H1 (cell line): ENCODE measurements at regions not wholly inside any gene's neighbourhood (a gene's known extent, or its start where the extent isn't known, plus 50 kb on each side); places are given as distances from the start of the nearest gene placed in this dataset.

Experiments used
- CTCF ChIA-PET: fragments of 300-600 bp; sonication (Branson Sonifier 250); formaldehyde crosslinking; loops from one replicate; lab custom pipeline; 2021; ENCODE audit not compliant: partially characterized antibody; lab: Charles Lee
- POLR2A ChIA-PET: fragments of 300-600 bp; sonication (Branson Sonifier 250); formaldehyde crosslinking; loops from one replicate; lab custom pipeline; 2021; ENCODE audit warnings: inconsistent platforms; ENCODE audit not compliant: partially characterized antibody; lab: Charles Lee
- DNase-seq, 2 experiments: peaks; one replicate each; pipeline versions ENCODE4 v3.0.0 to v3.0.0-alpha.2; 2010 to 2022; ENCODE audit warnings: low spot score in 2 of 2, low read depth in 1 of 2, mixed read lengths in 1 of 2
- FAIRE-seq: peaks from 2 replicates; lab custom pipeline; 2011; peaks lifted over from hg19 to GRCh38; lab: Jason Lieb, UNC
- H2AFZ ChIP-seq: 2 replicates; pipeline ENCODE4 v1.8.1; 2012; ENCODE audit warnings: low read length, inconsistent platforms
- H2AK5ac ChIP-seq: 2 replicates; pipeline ENCODE4 v1.6.1; 2013; ENCODE audit warnings: low read depth, low read length
- H2BK120ac ChIP-seq: replicated peaks from 2 replicates; pipeline ENCODE3; 2013; ENCODE audit warnings: low read depth, low read length, inconsistent platforms
- H2BK12ac ChIP-seq: 2 replicates; pipeline ENCODE4 v1.6.1; 2013; ENCODE audit warnings: low read depth, low read length
- H2BK15ac ChIP-seq: 2 replicates; pipeline ENCODE4 v1.6.1; 2013; ENCODE audit warnings: low read length
- H2BK20ac ChIP-seq: 2 replicates; pipeline ENCODE4 v1.6.1; 2013; ENCODE audit warnings: low read length
- H2BK5ac ChIP-seq: 2 replicates; pipeline ENCODE4 v1.6.1; 2013; ENCODE audit warnings: low read depth, low read length
- H3K14ac ChIP-seq: 2 replicates; pipeline ENCODE4 v1.6.1; 2013; ENCODE audit warnings: inconsistent platforms; ENCODE audit not compliant: insufficient read length
- H3K18ac ChIP-seq: 2 replicates; pipeline ENCODE4 v1.6.1; 2013; ENCODE audit warnings: low read length; ENCODE audit errors: extremely low read depth
- H3K23ac ChIP-seq: 2 replicates; pipeline ENCODE4 v1.6.1; 2013; ENCODE audit warnings: inconsistent platforms; ENCODE audit not compliant: insufficient read length
- H3K23me2 ChIP-seq: 2 replicates; pipeline ENCODE4 v1.6.1; 2013; ENCODE audit warnings: low read depth, low read length
- H3K27ac ChIP-seq: 2 replicates; pipeline ENCODE4 v1.6.1; 2011; ENCODE audit warnings: low read depth, low read length, inconsistent platforms
- H3K27me3 ChIP-seq, 4 experiments: replicated peaks in 1 of 4; 1 replicate in 1 of 4; 2 replicates in 3 of 4; pipeline versions ENCODE4 v1.6.1 to v1.8.1; 2011 to 2013; ENCODE audit warnings: low read length in 3 of 4, mild to moderate bottlenecking in 3 of 4, inconsistent platforms in 2 of 4, mixed read lengths in 2 of 4, moderate library complexity in 1 of 4; ENCODE audit not compliant: control insufficient read depth in 3 of 4, insufficient read depth in 3 of 4; ENCODE audit errors: extremely low read depth in 1 of 4
- H3K36me3 ChIP-seq, 4 experiments: 2 replicates each; pipeline versions ENCODE4 v1.6.1 to v1.8.1; 2011 to 2013; ENCODE audit warnings: mild to moderate bottlenecking in 4 of 4, low read length in 3 of 4, moderate library complexity in 2 of 4, control low read depth in 1 of 4, inconsistent platforms in 1 of 4; ENCODE audit not compliant: insufficient read depth in 4 of 4, control insufficient read depth in 2 of 4
- H3K4ac ChIP-seq: replicated peaks from 2 replicates; pipeline ENCODE3; 2013; ENCODE audit warnings: low read length, low read depth, mixed read lengths, inconsistent platforms; ENCODE audit not compliant: insufficient read length
- H3K4me1 ChIP-seq, 4 experiments: replicated peaks in 1 of 4; 1 replicate in 1 of 4; 2 replicates in 3 of 4; pipeline versions ENCODE4 v1.6.1 to v1.8.1; 2011 to 2013; ENCODE audit warnings: low read length in 3 of 4, inconsistent platforms in 2 of 4, mixed read lengths in 1 of 4; ENCODE audit not compliant: insufficient read depth in 4 of 4, control insufficient read depth in 3 of 4
- H3K4me2 ChIP-seq, 2 experiments: 2 replicates each; pipeline versions ENCODE4 v1.6.1 to v1.8.1; 2011 to 2013; ENCODE audit warnings: low read depth in 2 of 2, low read length in 2 of 2, control low read depth in 1 of 2, inconsistent platforms in 1 of 2, mild to moderate bottlenecking in 1 of 2; ENCODE audit not compliant: insufficient read depth in 1 of 2
- H3K4me3 ChIP-seq, 4 experiments: fragments of 200-600, 300-600 bp in 1 of 4; sonication (generic), shearing (Covaris generic), sonication (Bioruptor Twin) in 1 of 4; 2 replicates each; pipeline versions ENCODE4 v1.5.1 to v1.8.1; 2011 to 2016; ENCODE audit warnings: low read length in 4 of 4, low read depth in 3 of 4, control low read depth in 2 of 4, inconsistent platforms in 2 of 4, mild to moderate bottlenecking in 2 of 4, mixed read lengths in 1 of 4, moderate library complexity in 1 of 4; ENCODE audit not compliant: insufficient read depth in 2 of 4; ENCODE audit errors: extremely low read depth in 1 of 4
- H3K56ac ChIP-seq: replicated peaks from 2 replicates; pipeline ENCODE3; 2013; ENCODE audit warnings: low read depth, mild to moderate bottlenecking, mixed read lengths, low read length, inconsistent platforms; ENCODE audit not compliant: insufficient read length
- H3K79me1 ChIP-seq: 2 replicates; pipeline ENCODE4 v1.6.1; 2013; ENCODE audit warnings: low read depth, low read length, control low read depth
- H3K79me2 ChIP-seq, 2 experiments: 2 replicates each; pipeline versions ENCODE4 v1.6.1 to v1.8.1; 2012 to 2013; ENCODE audit warnings: low read length in 2 of 2, mild to moderate bottlenecking in 2 of 2, inconsistent platforms in 1 of 2; ENCODE audit not compliant: insufficient read depth in 2 of 2, control insufficient read depth in 1 of 2
- H3K9ac ChIP-seq, 4 experiments: replicated peaks in 1 of 4; 1 replicate in 1 of 4; 2 replicates in 3 of 4; pipeline versions ENCODE4 v1.6.1 to v1.8.1; 2011 to 2013; ENCODE audit warnings: low read depth in 3 of 4, low read length in 3 of 4, control low read depth in 2 of 4, mild to moderate bottlenecking in 2 of 4, moderate library complexity in 2 of 4, inconsistent platforms in 1 of 4; ENCODE audit errors: extremely low read depth in 1 of 4
- H3K9me3 ChIP-seq, 2 experiments: 2 replicates each; pipeline versions ENCODE4 v1.6.1 to v1.8.1; 2012 to 2013; ENCODE audit warnings: mild to moderate bottlenecking in 2 of 2, moderate library complexity in 2 of 2, control low read depth in 1 of 2, inconsistent platforms in 1 of 2, low read depth in 1 of 2, low read length in 1 of 2, mixed read lengths in 1 of 2; ENCODE audit not compliant: insufficient read depth in 2 of 2
- H4K20me1 ChIP-seq, 2 experiments: replicated peaks in 1 of 2; 2 replicates each; pipeline versions ENCODE3 to v1.8.1; 2011 to 2013; ENCODE audit warnings: inconsistent platforms in 2 of 2, low read length in 2 of 2, mild to moderate bottlenecking in 1 of 2; ENCODE audit not compliant: insufficient read depth in 2 of 2, control insufficient read depth in 1 of 2
- H4K5ac ChIP-seq: 2 replicates; pipeline ENCODE4 v1.6.1; 2013; ENCODE audit warnings: low read length, low read depth, mixed read lengths, inconsistent platforms; ENCODE audit not compliant: insufficient read length
- H4K8ac ChIP-seq: 2 replicates; pipeline ENCODE4 v1.8.0; 2013; ENCODE audit warnings: mild to moderate bottlenecking, moderate library complexity, low read length, inconsistent platforms; ENCODE audit not compliant: insufficient read depth; ENCODE audit errors: extremely low read depth
- H4K91ac ChIP-seq: replicated peaks from 2 replicates; pipeline ENCODE3; 2013; ENCODE audit warnings: low read length, mixed read lengths, inconsistent platforms; ENCODE audit not compliant: insufficient read length
- KDM4A ChIP-seq: IDR thresholded peaks from one replicate; pipeline ENCODE4 v1.7.1; 2012; ENCODE audit warnings: low read depth, mild to moderate bottlenecking, moderate library complexity, low read length, inconsistent platforms; ENCODE audit not compliant: severe bottlenecking
- POLR2AphosphoS5 ChIP-seq: IDR thresholded peaks from 2 replicates; pipeline ENCODE4 v1.6.1; 2011; ENCODE audit warnings: low read depth, low read length
- WGBS, 2 experiments: shearing (Covaris generic) in 1 of 2; methylation state at CpG; one replicate each; pipeline versions ENCODE4 v1.1.6 to v1.1.7; 2013 to 2015; ENCODE audit warnings: low lambda C conversion rate in 2 of 2, mixed read lengths in 2 of 2, inconsistent platforms in 1 of 2, low coverage in 1 of 2, missing lambda C conversion rate in 1 of 2; ENCODE audit not compliant: insufficient replicate concordance in 2 of 2, insufficient coverage in 1 of 2, insufficient read length in 1 of 2; ENCODE audit errors: extremely low coverage in 1 of 2, missing lambda C conversion rate in 1 of 2; 5-methylcytosine and 5-hydroxymethylcytosine counted together

- no peaks in the 10 kb centered on the region for H3K23me2 ChIP-seq
- no peak overlapping the region for H2BK12ac ChIP-seq
- H2BK15ac ChIP-seq: no peak overlapping the region
- no peak overlapping the region for H3K4ac ChIP-seq
- no peak overlapping the region for H4K8ac ChIP-seq
- no peaks in the 10 kb centered on the region for H4K20me1 ChIP-seq
- no peak for FAIRE-seq
- H3K4me3 ChIP-seq: no peak overlapping the region
- 80% methylated on average over 2 of the region's 2 CpGs; no CpG with 5 or more reads in 1 of the 2 experiments for WGBS, 2 experiments
- no peak overlapping the region for H2BK5ac ChIP-seq
- H3K9ac ChIP-seq: no peak overlapping the region
- H2BK20ac ChIP-seq: no peak overlapping the region
- H3K14ac ChIP-seq: no peak overlapping the region
- H3K27me3 ChIP-seq: peaks cover 0 to 2% (median 1%) of the 10 kb centered on the region in 4 experiments; a peak in 2 of 7 replicates
- no peak overlapping the region for H2BK120ac ChIP-seq
- no peak overlapping the region for H3K27ac ChIP-seq
- no peak overlapping the region for H2AFZ ChIP-seq
- H3K79me2 ChIP-seq: no peaks in the 10 kb centered on the region
- no peak for TF ChIP-seq POLR2AphosphoS5
- TF ChIP-seq KDM4A: no peak
- H3K9me3 ChIP-seq: peaks cover 4 to 12% of the 10 kb centered on the region in 2 experiments; a peak in 3 of 4 replicates
- H3K18ac ChIP-seq: no peak overlapping the region
- no peaks in the 10 kb centered on the region for H3K36me3 ChIP-seq
- peaks cover 0 to 4% (median 0%) of the 10 kb centered on the region in 4 experiments; a peak in 2 of 7 replicates for H3K4me1 ChIP-seq
- no peak overlapping the region for H3K56ac ChIP-seq
- H4K91ac ChIP-seq: no peak overlapping the region
- ChIA-PET CTCF (interaction anchor here (0.6 to 1.4 kb wide), 3 partner anchors 11 to 1976 kb away, joined by 3 to 4 read pairs (median 3); no protein-coding TSS in a partner anchor), POLR2A (no interaction called here)
- no peaks in the 10 kb centered on the region for H3K79me1 ChIP-seq
- DNase-seq: no peak
- no peak overlapping the region for H4K5ac ChIP-seq
- H2AK5ac ChIP-seq: no peak overlapping the region
- H3K23ac ChIP-seq: no peak overlapping the region
- H3K4me2 ChIP-seq: no peak overlapping the region
Observed at GRCh38 chr12:114119316-114119715, 153.2 kb upstream of the RBM19 start.
